AG04450 (cell line): ENCODE measurements at regions not wholly inside any gene's neighbourhood (a gene's known extent, or its start where the extent isn't known, plus 50 kb on each side); places are given as distances from the start of the nearest gene placed in this dataset.

Source experiments
- CTCF ChIA-PET: fragments of 300-600, 350-600 bp; formaldehyde crosslinking; extraction: SDS; loops from one replicate; lab custom pipeline; 2022; ENCODE audit warnings: antibody characterized with exemption, inconsistent platforms; lab: Charles Lee
- POLR2A ChIA-PET: fragments of 350-600 bp; formaldehyde crosslinking; extraction: SDS; loops from one replicate; lab custom pipeline; 2021; ENCODE audit warnings: antibody characterized with exemption, inconsistent platforms; lab: Yijun Ruan, JAX
- DNase-seq: peaks from one replicate; pipeline ENCODE4 v3.0.0-alpha.2; 2011; ENCODE audit warnings: low read depth, low spot score
- H3K27ac ChIP-seq: one replicate; pipeline ENCODE4 v1.5.1; 2012; ENCODE audit warnings: low read depth, low read length, control low read depth
- H3K27me3 ChIP-seq: one replicate; pipeline ENCODE4 v1.6.0; 2012; ENCODE audit warnings: low read length; ENCODE audit not compliant: control insufficient read depth, insufficient read depth
- H3K4me3 ChIP-seq: 2 replicates; pipeline ENCODE4 v1.5.1; 2011; ENCODE audit warnings: mild to moderate bottlenecking, low read depth, low read length, control low read depth
- H3K9me3 ChIP-seq: 2 replicates; pipeline ENCODE4 v1.5.1; 2012; ENCODE audit warnings: low read length; ENCODE audit not compliant: control insufficient read depth, insufficient read depth
- TF ChIP-seq, protein P1 (sequence below): IDR thresholded peaks from 2 replicates; pipeline ENCODE4 v1.5.1; 2011; ENCODE audit warnings: low read depth, low read length, control low read depth, inconsistent platforms

DNA sequence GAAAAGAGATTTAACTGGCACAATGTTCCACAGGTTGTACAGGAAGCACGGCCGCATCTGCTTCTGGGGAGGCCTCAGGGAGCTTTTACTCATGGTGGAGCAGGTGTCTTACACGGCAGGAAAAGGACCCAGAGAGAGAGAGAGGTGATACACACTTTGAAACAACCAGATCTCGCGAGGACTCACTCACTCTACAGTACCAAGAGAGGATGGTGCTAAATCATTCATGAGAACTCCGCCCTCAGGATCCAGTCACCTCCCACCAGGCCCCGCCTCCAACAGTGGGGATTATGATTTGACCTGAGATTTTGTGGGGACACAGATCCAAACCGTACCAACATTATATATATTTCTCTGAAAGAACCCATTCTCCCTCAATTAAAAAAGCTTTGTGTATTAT is 79.7 kb upstream of the DOCK10 start:
- POLR2A ChIA-PET, result no interaction called here
- DNase-seq, result no peak
- Histone ChIP-seq H3K9me3 (no peaks in the 10 kb centered on the region), H3K27me3 (no peaks in the 10 kb centered on the region), H3K27ac (no peak overlapping the region), H3K4me3 (no peak overlapping the region)
- CTCF ChIA-PET, result interaction anchor here (0.6 to 2.3 kb wide), 9 partner anchors 9 to 1883 kb away, joined by 3 to 52 read pairs (median 4); no protein-coding TSS in a partner anchor
- TF ChIP-seq, protein P1, sequence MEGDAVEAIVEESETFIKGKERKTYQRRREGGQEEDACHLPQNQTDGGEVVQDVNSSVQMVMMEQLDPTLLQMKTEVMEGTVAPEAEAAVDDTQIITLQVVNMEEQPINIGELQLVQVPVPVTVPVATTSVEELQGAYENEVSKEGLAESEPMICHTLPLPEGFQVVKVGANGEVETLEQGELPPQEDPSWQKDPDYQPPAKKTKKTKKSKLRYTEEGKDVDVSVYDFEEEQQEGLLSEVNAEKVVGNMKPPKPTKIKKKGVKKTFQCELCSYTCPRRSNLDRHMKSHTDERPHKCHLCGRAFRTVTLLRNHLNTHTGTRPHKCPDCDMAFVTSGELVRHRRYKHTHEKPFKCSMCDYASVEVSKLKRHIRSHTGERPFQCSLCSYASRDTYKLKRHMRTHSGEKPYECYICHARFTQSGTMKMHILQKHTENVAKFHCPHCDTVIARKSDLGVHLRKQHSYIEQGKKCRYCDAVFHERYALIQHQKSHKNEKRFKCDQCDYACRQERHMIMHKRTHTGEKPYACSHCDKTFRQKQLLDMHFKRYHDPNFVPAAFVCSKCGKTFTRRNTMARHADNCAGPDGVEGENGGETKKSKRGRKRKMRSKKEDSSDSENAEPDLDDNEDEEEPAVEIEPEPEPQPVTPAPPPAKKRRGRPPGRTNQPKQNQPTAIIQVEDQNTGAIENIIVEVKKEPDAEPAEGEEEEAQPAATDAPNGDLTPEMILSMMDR, result no peak

DNA sequence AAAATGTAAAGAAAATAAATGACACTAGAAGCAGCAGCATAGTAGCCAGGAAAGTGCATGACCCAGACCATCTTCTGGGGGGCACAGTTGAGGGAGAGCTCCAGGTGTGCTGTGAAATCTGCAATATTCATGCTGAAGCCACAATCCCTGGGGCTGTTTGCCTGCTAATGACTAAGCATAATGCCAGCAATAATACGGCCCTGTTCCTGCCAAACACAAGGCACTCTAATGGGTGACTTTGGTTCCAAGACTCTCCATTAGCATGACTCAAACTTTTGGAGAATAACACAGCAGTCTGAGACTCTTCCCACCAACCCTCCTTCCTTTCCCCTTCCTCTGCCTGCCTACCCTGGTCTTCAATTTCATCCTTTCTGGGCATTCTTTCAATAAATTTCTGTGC is 77.9 kb upstream of the DOCK10 start:
- POLR2A ChIA-PET, result no interaction called here
- CTCF ChIA-PET, result interaction anchor here (1.2 kb wide), 1 partner anchor 541 kb away, joined by 3 read pairs; no protein-coding TSS in a partner anchor
- Histone ChIP-seq H3K27ac (peak overlapping the region; percentile 31), H3K4me3 (no peak overlapping the region), H3K27me3 (no peaks in the 10 kb centered on the region), H3K9me3 (no peaks in the 10 kb centered on the region)
- no peak for DNase-seq
- TF ChIP-seq, protein P1, result no peak

DNA sequence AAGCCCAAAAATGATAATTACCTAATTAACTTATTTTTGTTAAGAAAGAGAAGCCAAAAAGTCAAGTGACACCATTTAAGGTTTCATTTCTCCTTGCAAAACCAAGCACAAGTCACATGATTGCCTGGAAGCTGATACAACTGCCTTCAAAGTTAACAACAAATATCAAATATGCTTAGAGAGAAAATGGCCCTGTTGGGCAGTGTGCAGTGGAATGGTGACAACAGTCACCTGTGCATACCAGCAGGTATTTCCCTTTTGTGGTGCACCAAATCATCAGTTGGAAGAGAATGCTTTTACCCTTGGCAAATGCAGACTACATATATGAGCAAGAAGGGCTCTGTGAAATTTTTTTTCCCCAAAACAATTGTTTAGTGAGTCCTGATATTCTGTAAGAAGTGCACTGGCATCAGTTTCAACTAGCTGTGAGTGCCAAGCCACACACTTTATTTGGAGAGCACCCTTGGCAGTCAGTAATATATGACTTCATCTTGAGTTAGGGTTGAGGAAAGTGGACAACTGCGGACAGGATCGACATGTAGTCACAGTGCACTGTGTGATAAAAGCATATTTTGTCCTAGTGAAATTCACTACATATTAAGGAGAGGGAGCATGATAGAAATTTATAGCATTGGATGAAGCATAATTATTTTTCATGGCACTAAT is 74.9 kb upstream of the DOCK10 start:
- DNase-seq, result no peak
- Histone ChIP-seq H3K27me3 (no peaks in the 10 kb centered on the region), H3K4me3 (no peak overlapping the region), H3K27ac (no peak overlapping the region), H3K9me3 (no peaks in the 10 kb centered on the region)
- TF ChIP-seq, protein P1, result no peak
- ChIA-PET CTCF (no interaction called here), POLR2A (no interaction called here)

DNA sequence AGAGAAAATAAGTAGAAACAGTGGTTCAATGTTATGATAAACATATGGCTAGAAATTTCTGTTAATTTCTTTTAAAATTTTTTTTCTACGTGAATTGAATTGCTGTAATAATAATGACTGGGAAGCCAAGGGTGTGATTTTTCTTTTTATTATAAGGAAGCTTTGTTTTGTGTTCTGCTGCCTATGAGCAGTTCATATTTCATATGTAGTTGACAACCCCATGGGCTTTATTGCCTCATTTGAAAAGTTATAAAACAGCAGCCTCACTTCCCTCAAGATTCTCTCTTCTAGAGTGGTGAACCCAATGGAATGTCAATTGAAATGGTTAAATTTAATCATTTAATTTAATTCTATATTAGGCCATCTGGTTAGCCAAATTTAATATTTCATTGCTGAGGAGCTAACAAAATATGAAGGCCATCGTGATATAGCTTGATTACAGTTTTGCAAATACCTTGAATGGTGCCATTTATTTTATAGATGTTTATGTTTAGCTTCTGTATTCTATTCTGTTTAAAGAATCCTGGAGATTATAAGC is 72.6 kb upstream of the DOCK10 start:
- H3K27me3 ChIP-seq, result no peaks in the 10 kb centered on the region

More for the DNA sequence above, 72.6 kb upstream of the DOCK10 start:
- Histone ChIP-seq H3K4me3 (no peak overlapping the region), H3K9me3 (no peaks in the 10 kb centered on the region), H3K27ac (no peak overlapping the region)
- TF ChIP-seq, protein P1, result no peak
- CTCF ChIA-PET, result interaction anchor here (0.8 kb wide), 1 partner anchor 9 kb away, joined by 6 read pairs; no protein-coding TSS in a partner anchor
- no peak for DNase-seq
- POLR2A ChIA-PET, result no interaction called here
